GM15510 (cell line): ENCODE measurements at regions not wholly inside any gene's neighbourhood (a gene's known extent, or its start where the extent isn't known, plus 50 kb on each side); places are given as distances from the start of the nearest gene placed in this dataset.

ENCODE experiments used
- POLR2A ChIP-seq: IDR thresholded peaks from 3 replicates; pipeline ENCODE4 v1.6.1; 2011; ENCODE audit warnings: borderline replicate concordance; ENCODE audit not compliant: insufficient read length; ENCODE audit errors: extremely low read depth

DNA sequence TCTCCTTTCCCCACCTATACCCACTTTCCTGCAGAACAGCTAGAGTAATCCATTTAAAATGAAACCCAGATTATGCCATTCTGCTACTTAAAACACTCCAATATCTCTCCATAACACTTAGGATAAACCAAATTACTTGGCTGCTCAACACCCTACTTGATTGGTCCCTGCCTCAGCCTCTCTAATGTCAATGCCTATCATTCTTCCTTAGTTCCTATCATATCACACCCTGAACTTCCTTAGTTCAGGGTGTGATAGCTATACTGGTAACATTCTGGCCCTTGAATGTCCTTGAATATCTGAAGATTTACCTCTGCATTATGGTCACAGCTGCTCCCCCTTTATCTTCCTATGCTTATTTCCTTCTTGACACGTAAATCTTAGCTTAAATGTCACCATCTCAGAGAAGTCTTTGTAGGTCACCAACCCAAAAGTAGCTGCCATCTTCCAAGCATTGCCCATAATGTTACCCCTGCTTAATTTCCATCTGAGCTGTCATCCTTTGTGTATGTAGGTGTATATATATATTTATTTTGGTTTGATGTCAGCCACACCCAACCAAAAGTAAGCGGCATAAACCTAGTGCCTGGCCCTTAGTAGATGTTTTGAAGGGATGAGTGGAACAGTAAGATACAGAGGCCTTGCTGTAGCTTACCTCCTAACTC, 379.8 kb downstream of the PTPRC start:
- TF ChIP-seq POLR2A, result no peak

DNA sequence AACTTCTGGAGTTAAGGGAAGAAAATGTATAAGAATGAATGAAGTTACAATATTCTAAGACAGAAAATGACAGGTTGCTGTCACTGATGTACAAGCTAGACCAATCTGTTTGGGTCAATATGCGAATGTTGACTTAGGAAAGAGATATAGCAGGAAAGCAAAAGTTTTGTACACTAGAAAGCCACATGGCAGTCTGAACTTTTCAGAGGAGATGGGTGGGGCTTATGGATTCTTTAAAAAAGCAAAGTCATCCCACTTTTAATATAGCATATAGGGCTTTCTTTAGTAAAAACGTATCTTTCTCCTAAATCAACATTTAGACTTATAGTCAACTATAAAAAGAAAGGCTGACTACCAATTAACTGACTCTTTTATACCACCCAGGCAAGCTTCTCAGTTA, 381.2 kb downstream of the PTPRC start:
- TF ChIP-seq POLR2A, result no peak

DNA sequence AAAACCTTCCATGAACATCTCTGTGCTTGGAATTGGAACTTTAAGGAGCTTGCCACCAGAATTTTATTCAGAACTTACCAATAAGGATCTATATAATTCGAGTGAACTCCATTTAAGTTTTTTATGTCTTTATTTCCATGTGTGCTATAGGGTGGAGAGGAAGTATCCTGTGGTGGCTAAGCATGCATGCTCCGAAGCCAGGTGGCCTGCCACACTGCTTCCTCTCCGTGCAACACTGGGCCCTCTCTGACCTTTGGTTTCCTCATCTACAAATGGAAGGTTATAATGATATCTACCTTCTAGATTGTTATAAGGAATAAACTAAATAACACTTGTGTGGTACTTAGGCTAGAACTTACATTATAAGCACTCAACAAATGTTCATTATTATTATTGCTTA, 382.1 kb downstream of the PTPRC start:
- TF ChIP-seq POLR2A, result no peak

DNA sequence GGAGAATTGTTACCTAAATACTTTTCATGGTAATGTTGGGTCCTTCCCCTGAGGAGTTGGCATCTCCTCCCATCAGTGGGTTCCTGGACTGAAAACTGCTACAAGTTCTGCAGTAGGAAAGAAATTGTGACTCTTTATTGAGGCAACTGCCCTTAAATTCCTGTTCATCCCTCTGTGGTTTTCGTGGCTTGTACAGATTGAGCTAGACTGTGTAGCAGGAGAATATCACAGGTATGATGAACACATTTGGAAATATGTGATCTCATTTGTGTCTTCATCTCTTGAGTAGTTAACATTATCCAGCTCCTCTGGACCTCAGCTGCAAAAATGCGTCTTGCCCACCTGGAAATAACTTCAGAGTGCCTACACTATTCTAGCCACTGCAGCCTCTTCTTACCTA, 390.6 kb downstream of the PTPRC start:
- no peak for TF ChIP-seq POLR2A

DNA sequence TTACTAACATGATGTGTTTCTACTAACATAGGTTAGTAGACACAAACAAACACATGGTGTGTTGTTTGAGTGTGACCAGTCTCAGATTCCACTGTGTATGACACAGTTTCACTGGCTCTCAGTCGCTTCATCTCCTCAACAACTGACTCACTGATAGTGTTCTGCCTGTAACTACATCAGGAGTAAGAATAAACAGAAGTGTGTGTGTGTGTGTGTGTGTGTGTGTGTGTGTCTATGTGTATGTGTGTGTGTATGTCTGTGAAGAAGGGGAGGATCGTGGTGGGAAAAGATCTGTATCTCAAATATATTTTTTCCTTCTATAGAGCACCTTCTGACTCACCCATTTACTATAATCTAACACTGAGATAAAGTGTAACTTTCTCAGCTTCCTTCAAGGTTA, 391.0 kb downstream of the PTPRC start:
- TF ChIP-seq POLR2A, result no peak

DNA sequence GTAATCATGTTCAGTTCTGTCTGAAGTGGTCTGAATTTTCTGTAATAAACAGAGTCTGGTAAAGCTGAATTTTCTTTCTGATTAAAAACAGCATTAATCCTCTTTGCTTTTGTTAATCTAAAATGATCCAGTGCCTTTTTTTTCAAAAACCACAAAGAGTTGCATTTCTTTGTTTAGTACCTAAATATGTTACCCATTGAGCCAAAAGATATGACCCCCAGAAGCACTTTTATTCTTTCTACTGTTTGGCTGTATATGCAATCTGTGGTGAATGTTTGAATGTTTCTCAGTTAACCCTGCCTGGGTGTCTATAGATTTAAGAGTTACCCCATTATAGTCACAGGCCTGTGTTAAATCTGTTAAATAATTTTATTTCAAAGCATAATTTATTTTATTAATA, 394.8 kb downstream of the PTPRC start:
- no peak for TF ChIP-seq POLR2A

DNA sequence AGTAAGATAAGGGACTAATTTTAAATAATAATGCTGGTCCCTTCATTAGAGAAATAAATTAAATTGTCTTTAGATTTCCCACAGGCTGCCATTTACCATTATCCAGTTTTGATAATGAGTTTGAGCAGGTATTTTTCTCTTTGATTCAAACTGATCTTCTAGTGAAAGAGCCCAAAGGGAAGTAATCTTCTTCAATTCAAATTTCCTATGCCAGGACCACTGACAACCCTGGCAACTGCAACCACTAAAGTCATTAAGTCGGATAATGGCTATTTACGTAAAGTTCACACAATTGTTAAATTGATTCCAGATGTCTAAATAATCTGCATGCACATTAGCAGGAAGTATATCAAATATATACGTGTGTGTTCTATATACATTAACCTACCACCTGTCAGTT, 399.3 kb downstream of the PTPRC start:
- TF ChIP-seq POLR2A, result no peak

DNA sequence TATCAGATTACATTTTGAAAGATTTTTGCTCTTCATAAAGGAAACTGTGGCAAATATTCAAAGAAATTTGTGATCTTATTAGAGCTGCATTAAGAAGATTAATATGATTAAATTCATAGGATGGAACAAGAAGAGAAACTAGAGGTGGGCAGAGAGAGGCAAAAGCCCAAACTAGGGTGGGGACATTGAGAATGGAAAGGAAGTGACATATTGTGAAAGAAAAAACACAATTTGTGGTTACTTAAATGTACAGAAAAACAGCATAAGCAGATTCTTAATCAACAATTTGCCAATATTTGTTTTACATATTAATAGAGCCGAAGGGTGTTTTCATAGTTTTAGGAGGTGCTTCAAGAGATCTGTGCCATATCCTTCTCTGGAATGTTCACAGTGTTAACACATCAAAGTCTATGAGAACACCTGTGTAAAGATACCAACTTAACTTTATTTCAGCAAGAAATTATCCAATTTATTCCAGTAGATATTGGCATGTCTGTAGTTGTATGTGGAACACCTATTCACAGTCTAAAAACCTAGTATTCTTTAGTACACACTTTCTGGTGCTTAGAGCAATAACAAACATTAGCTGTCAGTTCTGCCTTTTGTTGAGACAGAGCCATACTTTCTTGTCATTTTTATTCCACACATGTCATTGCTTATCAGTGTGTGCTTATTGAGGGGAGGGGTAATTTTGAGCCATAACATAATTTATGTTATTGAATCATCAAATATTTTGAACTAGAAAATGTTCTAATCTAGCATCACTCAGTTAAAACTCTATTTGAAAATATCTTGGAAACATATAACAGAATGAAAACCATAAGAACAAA, 401.5 kb downstream of the PTPRC start:
- TF ChIP-seq POLR2A, result no peak

DNA sequence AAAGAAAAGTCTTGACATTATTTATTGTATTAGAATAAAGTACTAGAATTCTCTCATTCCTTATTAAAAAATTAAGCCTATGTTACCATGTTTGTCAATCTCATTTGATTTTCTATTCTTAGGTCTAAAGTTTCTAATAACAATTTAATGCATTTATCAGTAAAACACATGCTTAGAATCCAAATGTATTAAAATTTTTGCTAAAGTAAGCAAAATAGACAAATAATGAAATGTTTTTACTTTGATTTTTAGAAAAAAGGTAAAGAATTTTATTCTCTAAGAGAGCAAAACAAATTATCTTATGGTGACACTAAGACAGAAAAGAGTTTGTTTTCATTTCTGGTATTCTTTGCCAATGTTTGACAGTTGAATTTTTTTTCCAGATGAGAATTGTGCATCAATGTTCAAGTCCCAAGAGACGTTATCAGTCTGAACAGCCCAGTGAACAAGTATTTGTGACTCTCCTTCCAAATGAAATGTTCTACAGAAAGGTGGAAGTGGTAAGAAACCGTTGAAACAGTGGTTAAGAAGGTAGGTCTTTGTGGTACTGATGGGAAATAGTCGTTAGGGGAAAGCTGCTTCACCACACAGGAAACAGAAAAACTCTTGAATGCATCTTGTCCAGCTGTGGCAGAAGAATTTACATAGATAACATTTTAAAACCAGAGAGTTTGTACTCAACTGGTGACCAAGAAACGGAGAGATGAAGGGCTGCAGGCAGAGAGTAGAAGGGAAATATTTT, 402.5 kb downstream of the PTPRC start:
- TF ChIP-seq POLR2A, result no peak

DNA sequence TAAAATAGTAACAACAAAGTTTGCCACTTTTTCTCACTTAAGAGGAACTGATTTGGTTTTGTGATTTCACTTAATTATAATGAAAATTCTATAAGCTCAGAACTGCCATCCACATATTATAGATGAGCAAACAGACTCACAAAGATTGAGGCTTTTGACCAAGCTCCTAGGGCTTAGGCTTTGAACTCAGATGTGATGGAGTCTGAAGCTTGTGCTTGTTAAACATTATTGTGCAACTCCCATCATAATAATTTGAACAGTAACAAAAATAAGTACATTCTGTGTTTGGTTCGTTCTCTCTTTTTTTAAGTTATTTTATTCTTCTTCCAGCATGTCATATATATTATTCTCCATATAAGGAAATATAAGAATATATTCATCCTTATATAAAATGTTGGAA, 403.4 kb downstream of the PTPRC start:
- TF ChIP-seq POLR2A, result no peak

DNA sequence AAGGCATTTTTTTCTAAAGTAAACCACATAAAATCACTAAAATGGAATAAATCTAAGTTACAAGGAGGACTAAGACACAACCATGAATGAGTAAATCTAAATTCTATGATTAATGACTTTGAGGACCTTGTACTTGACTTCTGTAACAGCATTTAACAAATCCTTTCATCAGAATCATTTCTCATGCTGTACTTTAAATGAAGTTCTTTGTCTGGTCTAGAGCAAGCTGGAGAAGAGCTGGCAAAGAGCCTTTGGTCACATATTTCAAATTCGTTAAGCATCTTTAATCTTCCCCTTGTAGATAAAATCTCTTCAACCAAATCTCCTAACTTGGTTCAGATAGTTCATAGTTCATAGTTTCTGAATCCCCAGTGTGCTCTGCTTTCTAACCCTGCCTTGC, 405.4 kb downstream of the PTPRC start:
- no peak for TF ChIP-seq POLR2A

DNA sequence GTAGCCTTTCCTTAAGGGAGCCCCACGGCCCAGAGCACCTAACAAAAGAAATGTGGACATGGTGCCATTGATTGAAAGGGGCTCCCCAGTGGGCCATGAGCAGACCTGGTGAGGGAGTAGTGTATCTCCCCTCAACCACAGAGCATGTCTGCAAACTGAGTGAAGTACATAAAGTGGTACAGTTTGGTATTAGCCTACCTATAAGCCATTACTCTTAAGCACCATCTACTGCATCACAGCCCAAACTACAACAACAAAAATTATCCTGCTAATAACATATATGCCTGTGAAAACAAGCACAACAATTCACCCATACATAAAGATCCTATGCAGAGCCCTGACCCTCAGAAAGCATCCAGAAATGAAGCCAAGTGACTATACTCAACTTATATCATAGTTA, 407.8 kb downstream of the PTPRC start:
- no peak for TF ChIP-seq POLR2A

DNA sequence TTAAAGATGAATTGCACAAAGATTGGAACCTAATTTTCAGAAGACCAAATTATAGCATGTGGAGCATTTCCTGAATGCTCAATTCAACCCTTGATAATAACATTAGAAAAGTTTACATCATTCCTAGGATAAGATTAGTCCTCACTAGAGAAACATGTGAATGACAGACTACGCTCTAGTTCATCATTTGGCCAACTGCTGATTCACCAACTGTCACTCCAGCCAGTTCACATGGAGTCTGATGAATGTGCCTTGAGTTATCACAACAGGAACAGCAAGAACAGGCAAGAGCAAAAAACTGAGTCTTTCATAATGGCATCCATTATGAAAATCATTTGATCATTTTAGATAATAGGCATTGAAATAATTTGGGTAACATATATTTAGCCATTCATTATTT, 415.9 kb downstream of the PTPRC start:
- TF ChIP-seq POLR2A, result no peak

DNA sequence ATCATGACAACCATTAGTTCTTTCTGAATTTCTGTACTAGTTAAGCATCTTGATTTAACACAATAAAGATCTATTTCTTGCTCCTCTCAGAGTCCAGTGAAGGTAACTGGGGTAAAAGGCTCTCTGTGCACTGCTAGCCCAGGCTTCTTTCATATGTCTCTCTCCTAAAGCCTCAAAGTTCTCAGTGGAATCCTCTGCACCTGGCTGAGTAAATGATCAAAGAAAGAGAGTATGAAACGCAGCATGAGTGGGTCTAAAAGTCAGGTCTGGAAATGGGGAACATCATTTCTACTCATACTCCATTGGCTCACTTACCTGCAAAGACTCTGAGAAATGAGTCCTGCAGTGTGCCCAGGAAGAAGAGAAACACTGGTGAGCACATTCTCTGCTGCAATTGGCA, 418.5 kb downstream of the PTPRC start:
- TF ChIP-seq POLR2A, result no peak

DNA sequence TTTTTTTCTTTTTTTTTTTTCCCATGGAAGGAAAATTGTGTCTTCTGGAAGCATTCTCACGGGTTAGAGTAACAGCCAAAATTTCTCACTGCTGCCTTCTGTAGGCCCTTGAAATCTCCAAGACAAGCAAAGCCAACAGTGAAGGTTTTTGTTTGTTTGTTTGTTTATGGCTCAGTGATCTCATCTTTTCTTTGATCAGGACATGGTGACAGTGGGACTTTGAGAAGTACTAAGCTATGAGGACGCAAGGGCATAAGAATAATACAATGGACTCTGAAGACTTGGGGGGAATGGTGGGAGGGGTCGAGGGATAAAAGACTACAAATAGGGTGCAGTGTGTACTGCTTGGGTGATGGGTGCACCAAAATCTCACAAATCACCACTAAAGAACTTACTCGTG, 419.4 kb downstream of the PTPRC start:
- TF ChIP-seq POLR2A, result no peak

DNA sequence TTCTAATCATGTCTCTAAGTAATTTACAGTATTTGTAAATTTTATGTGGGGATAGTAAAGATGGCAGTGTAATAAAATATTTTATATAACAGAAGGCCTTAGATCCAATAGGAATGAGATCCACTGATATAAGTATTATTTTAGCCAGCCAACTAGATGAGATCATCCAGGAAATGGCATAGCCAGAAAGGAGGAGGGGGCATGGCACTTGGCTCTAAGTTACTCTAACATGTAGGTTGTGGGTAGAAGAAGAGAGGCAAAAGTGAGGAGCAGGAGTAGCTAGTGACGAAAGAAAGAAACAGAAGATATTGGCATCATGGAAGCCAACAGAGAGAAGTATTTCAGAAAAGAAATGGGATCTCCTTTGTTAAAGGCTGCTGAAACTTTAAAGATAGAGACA, 426.1 kb downstream of the PTPRC start:
- no peak for TF ChIP-seq POLR2A

DNA sequence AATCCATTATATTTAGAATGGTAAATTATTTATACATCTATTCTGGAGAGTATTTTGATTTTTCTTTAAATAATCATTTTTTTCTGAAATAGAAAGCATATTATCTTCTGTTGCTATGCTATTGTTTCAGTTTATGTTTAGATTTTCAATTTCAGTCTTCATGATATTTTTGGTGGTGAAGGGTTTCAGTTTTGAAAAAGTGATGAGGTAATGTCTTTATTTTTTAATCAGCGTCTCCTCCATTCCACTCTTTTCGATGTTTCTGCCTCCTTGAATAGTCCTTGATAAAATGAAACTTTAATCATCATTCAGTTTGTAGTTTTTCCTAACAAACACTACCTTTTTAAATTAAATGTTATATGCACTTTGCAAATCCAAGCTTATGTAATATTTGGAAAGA, 428.6 kb downstream of the PTPRC start:
- TF ChIP-seq POLR2A, result no peak

DNA sequence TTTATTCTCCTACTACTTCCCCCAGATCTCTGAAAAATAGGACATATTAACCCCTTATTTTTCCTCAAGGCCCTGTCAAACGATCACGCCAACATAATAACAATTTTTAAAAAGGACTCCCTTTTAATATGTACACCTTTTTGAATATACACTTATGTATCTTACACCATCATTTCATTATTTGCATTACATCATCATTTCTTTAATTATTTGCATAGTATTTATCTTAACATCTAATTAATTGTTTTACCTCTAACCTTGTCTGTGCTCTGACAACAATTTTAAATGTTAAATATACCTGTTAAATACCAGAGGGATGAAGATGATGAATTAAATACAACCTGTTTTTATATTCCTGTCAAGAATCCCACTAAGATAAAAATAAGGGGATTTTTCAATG, 432.2 kb downstream of the PTPRC start:
- TF ChIP-seq POLR2A, result no peak
